CD4-positive, alpha-beta T cell (primary cell): ENCODE measurements at regions not wholly inside any gene's neighbourhood (a gene's known extent, or its start where the extent isn't known, plus 50 kb on each side); places are given as distances from the start of the nearest gene placed in this dataset.

Experiments
- ATAC-seq: fragments of 200-7000 bp; cut with Tn5 transposase; one replicate; pipeline ENCODE4 v1.10.0; 2022; ENCODE audit warnings: mild to moderate bottlenecking; ENCODE audit not compliant: poor library complexity
- CTCF ChIA-PET: fragments of 350-600 bp; sonication (Branson Sonifier 250); formaldehyde crosslinking; loops from one replicate; lab custom pipeline; 2021; ENCODE audit warnings: antibody characterized with exemption, inconsistent platforms; lab: Charles Lee
- POLR2A ChIA-PET: fragments of 350-600 bp; sonication (Branson Sonifier 250); formaldehyde crosslinking; loops from one replicate; lab custom pipeline; 2021; ENCODE audit warnings: antibody characterized with exemption, inconsistent platforms; lab: Charles Lee
- DNase-seq, 14 experiments: peaks; one replicate each; pipeline ENCODE4 v3.0.0-alpha.2; 2013 to 2020; ENCODE audit warnings: mixed read lengths in 2 of 14
- H3K27ac ChIP-seq, 2 donors: one replicate each; pipeline versions ENCODE4 v1.5.1 to v1.7.0; 2013; ENCODE audit warnings: low read length in 2 of 2, low read depth in 1 of 2, mild to moderate bottlenecking in 1 of 2
- H3K27me3 ChIP-seq, 2 experiments: 1 replicate in 1 of 2; 2 replicates in 1 of 2; pipeline versions ENCODE4 v1.6.1 to v1.7.0; 2013; ENCODE audit warnings: low read length in 2 of 2, control low read depth in 1 of 2, mild to moderate bottlenecking in 1 of 2, moderate library complexity in 1 of 2; ENCODE audit not compliant: insufficient read depth in 2 of 2, control insufficient read depth in 1 of 2
- H3K36me3 ChIP-seq: one replicate; pipeline ENCODE4 v1.6.1; 2013; ENCODE audit warnings: low read length, control low read depth; ENCODE audit not compliant: insufficient read depth
- H3K4me1 ChIP-seq: one replicate; pipeline ENCODE4 v1.6.1; 2013; ENCODE audit warnings: low read length, control low read depth; ENCODE audit not compliant: insufficient read depth
- H3K4me3 ChIP-seq: one replicate; pipeline ENCODE4 v1.5.1; 2013; ENCODE audit warnings: mild to moderate bottlenecking, low read length, moderate library complexity
- H3K9me3 ChIP-seq, 2 experiments: 1 replicate in 1 of 2; 2 replicates in 1 of 2; pipeline versions ENCODE4 v1.6.1 to v1.7.0; 2013; ENCODE audit warnings: low read length in 2 of 2, mild to moderate bottlenecking in 2 of 2, control low read depth in 1 of 2, moderate library complexity in 1 of 2; ENCODE audit not compliant: control insufficient read depth in 1 of 2, insufficient read depth in 1 of 2
- H3K27ac Mint-ChIP-seq: one replicate; pipeline ENCODE4 v1.8.0; 2020; ENCODE audit warnings: mixed read lengths
- H3K27me3 Mint-ChIP-seq: one replicate; pipeline ENCODE4 v1.8.0; 2021; ENCODE audit warnings: mixed read lengths
- H3K36me3 Mint-ChIP-seq: one replicate; pipeline ENCODE4 v1.8.0; 2021; ENCODE audit warnings: low read depth, mixed read lengths
- H3K4me1 Mint-ChIP-seq: one replicate; pipeline ENCODE4 v1.8.0; 2021; ENCODE audit warnings: low read depth, mixed read lengths
- H3K4me3 Mint-ChIP-seq: one replicate; pipeline ENCODE4 v1.8.0; 2020; ENCODE audit warnings: mild to moderate bottlenecking, mixed read lengths
- H3K9me3 Mint-ChIP-seq: one replicate; pipeline ENCODE4 v1.8.0; 2020; ENCODE audit warnings: mixed read lengths
- CTCF ChIP-seq: fragments of 200-600 bp; IDR thresholded peaks from one replicate; pipeline ENCODE4 v1.8.0; 2022; ENCODE audit warnings: antibody characterized with exemption, mild to moderate bottlenecking
- intact Hi-C, 2 experiments: fragments of 100-400 bp; cut with DNase I in 1 of 2; cut with micrococcal nuclease in 1 of 2; formaldehyde crosslinking; loops; one replicate each; pipeline versions ENCODE4 v1.15.1 to v1.9.0; 2023 to 2025; cut with DNase I, micrococcal nuclease

DNA sequence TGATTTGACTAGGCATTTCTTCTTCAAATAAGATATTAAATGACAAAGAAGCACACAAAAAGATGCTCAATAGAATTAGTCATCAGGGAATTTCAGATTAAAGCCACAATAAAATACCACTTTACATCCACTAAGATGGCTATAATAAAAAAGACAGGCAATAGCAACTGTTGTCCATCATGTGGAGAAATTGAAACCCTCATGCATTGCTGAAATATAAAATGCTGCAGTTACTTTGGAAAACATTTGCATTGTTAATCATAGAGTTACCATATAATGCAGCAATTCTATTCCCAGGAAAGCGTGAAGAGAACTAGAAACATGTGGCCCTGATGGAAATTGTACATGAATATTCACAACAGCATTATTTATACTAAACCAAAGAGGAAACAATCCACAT, 605.5 kb upstream of the SLITRK1 start:
- no peaks in the 10 kb centered on the region for H3K36me3 ChIP-seq
- TF ChIP-seq CTCF, result no peak
- H3K27ac ChIP-seq, result no peak overlapping the region
- H3K27ac Mint-ChIP-seq, result no peak overlapping the region
- no peak for DNase-seq
- CTCF ChIA-PET, result no interaction called here
- H3K4me1 Mint-ChIP-seq, result no peaks in the 10 kb centered on the region
- ATAC-seq, result no peak
- H3K27me3 Mint-ChIP-seq, result no peaks in the 10 kb centered on the region
- no peaks in the 10 kb centered on the region for H3K4me1 ChIP-seq
- POLR2A ChIA-PET, result no interaction called here
- H3K36me3 Mint-ChIP-seq, result no peaks in the 10 kb centered on the region
- H3K9me3 Mint-ChIP-seq, result peaks cover 3% of the 10 kb centered on the region
- no peak overlapping the region for H3K4me3 Mint-ChIP-seq
- intact Hi-C loops, result no loop called here
- H3K27me3 ChIP-seq, result no peaks in the 10 kb centered on the region
- peaks cover 0 to 4% of the 10 kb centered on the region in 2 experiments for H3K9me3 ChIP-seq
- no peak overlapping the region for H3K4me3 ChIP-seq

DNA sequence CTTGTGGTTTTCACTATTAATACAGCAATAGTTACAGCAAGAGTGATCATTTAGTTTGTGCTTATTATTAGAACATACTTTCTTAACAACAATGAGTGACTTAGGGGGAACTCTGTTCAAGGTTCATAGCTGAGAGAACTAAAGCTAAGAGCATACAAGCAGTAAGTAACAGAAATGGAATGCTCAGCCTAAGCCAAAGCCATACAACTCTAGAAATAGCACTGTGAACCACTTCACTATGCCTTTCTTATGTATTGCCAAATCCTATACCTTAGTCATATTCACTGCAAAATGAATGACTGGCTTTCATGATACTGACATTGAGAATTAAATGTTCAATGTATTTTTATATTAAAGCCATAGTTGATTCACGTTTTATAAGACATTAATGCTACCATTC, 599.7 kb upstream of the SLITRK1 start:
- DNase-seq, result no peak
- Mint-ChIP-seq H3K4me3 (no peak overlapping the region), H3K27me3 (no peaks in the 10 kb centered on the region), H3K27ac (no peak overlapping the region), H3K9me3 (peaks cover 3% of the 10 kb centered on the region), H3K4me1 (no peaks in the 10 kb centered on the region), H3K36me3 (no peaks in the 10 kb centered on the region)
- intact Hi-C loops, result no loop called here
- Histone ChIP-seq H3K9me3 (no peaks in the 10 kb centered on the region), H3K27me3 (no peaks in the 10 kb centered on the region), H3K4me1 (no peaks in the 10 kb centered on the region), H3K36me3 (no peaks in the 10 kb centered on the region), H3K4me3 (no peak overlapping the region), H3K27ac (no peak overlapping the region)
- no peak for TF ChIP-seq CTCF
- ChIA-PET POLR2A (no interaction called here), CTCF (no interaction called here)
- ATAC-seq, result no peak

DNA sequence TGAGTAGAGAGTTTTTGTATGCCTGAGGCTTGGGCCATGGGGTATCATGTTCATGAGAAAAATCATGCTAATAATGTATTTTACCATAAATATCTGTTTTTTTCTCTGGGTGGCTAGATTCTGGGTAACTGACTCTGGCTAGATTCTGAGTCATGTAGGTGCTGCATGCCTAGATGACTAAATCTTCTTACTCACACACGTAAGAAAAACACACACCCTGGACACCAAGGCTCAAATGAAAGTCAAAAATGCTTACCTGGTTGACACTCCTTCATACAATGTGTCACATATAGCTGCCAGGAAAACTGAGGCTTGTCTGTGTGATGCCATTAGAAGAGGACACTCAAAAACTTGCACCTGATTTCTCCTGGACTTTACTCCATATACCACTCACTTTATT, 597.4 kb upstream of the SLITRK1 start:
- no peaks in the 10 kb centered on the region for H3K9me3 ChIP-seq
- ATAC-seq, result no peak
- Mint-ChIP-seq H3K4me1 (no peaks in the 10 kb centered on the region), H3K9me3 (peaks cover 5% of the 10 kb centered on the region), H3K27ac (no peak overlapping the region), H3K27me3 (no peaks in the 10 kb centered on the region), H3K36me3 (no peaks in the 10 kb centered on the region), H3K4me3 (no peak overlapping the region)
- intact Hi-C loops, result no loop called here
- CTCF ChIA-PET, result interaction anchor here (1.4 kb wide), 1 partner anchor 9 kb away, joined by 3 read pairs; no protein-coding TSS in a partner anchor
- H3K36me3 ChIP-seq, result no peaks in the 10 kb centered on the region
- H3K27ac ChIP-seq, result no peak overlapping the region
- POLR2A ChIA-PET, result no interaction called here
- no peak for DNase-seq
- H3K27me3 ChIP-seq, result no peaks in the 10 kb centered on the region
- no peaks in the 10 kb centered on the region for H3K4me1 ChIP-seq
- H3K4me3 ChIP-seq, result no peak overlapping the region
- no peak for TF ChIP-seq CTCF
